ENCODE measurements at regions not wholly inside any gene's neighbourhood (a gene's known extent, or its start where the extent isn't known, plus 50 kb on each side); places are given as distances from the start of the nearest gene placed in this dataset.

- TF ChIP-seq ZNF274 (IDR thresholded peaks at IDR 0.05; ENCODE audit: low read depth, low read length) (no peak), SUZ12 (IDR thresholded peaks at IDR 0.05; ENCODE audit: extremely low read depth, insufficient read depth, insufficient read length) (no peak), YY1 (IDR thresholded peaks at IDR 0.05; ENCODE audit: insufficient read depth, insufficient read length) (no peak)
Observed at GRCh38 chrX:26783512-26784225, 567.7 kb downstream of the MAGEB5 start.

All from NT2/D1 (cell line).